ENCODE measurements at regions not wholly inside any gene's neighbourhood (a gene's known extent, or its start where the extent isn't known, plus 50 kb on each side); places are given as distances from the start of the nearest gene placed in this dataset.
"Not testable (repeated sequence)": the region's sequence is repeated elsewhere in the genome, so short reads cannot be mapped to it uniquely, and the experiment has no call there.

DNA sequence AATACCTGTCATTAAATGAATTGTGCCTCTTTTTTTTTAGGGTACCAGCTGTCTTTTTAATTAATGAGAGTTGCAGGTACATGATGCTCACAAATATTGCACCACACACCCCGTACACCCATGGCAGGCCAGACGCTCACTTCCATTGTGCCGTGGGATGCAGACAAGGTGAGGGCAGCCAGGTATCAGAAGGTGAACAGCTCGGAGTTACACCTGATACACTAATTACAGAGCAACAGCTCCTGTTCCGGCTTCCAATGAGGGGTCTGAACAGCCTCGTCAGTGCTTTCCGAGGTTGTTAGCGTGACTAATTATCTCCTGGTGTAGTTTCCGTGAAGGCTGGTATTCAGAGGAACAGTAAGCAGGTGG lies 442.8 kb downstream of the ZNF516 start:
- no peak for DNase-seq (ENCODE audit: extremely low read depth in 1 of 2, low read depth in 1 of 2)

DNA sequence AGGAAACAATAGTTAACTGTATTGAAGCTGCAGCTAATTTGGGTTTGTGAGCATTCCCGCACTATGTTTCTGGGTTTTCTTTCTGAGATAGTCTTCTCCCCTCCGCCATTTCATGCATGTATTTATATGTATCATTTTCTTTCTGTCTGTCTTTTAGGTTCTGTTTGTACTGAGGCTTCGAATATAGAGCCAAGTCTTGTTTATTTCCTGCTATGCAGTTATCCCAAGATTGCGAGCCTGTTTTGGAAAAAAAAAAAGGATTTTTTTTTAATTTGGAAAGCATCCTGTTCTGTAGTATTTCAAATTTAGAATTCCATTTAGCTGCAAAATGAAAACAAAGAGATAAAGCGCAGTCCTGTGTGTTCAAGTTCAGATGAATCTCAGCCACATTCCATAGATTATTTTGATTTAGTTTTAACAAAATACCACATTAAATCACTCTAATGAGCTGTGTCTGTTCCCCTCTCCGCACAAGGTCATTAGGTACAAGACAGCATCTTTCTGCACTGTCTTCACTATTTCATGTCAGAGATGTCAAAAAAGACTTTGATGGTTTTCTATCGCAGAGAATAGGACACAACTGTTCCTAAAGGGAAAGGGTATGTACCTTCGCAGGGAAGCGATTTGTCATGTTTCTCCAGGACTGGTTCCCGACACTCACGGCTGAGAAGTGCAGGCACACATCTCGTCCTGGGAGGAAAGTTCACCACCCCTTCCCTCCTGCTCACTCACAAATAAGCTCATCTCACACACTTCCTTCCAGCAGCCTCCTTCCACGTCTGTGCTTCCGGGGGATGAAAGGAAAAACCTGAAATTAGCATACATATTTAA lies 443.4 kb downstream of the ZNF516 start:
- DNase-seq (ENCODE audit: extremely low read depth in 1 of 2, low read depth in 1 of 2): no peak

DNA sequence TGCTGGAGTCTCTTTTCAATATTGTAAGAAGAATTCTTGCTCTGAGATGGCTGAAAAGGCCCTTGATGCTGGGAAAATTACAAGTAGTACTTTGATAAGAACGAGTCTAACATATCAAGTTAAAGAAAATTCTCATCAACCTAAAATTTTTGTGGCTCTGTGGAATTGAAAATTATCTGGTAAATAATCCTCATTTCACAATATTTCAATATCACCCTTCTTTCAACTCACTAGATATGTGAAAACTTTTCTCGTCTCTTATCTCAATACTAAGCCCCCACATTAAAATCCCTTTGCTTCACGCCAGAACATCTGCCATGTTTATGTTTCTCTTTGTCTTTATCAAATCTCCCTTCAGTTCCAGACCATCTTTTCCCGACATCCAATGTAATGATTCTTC lies 448.8 kb downstream of the ZNF516 start:
- DNase-seq (ENCODE audit: extremely low read depth in 1 of 2, low read depth in 1 of 2): no peak

DNA sequence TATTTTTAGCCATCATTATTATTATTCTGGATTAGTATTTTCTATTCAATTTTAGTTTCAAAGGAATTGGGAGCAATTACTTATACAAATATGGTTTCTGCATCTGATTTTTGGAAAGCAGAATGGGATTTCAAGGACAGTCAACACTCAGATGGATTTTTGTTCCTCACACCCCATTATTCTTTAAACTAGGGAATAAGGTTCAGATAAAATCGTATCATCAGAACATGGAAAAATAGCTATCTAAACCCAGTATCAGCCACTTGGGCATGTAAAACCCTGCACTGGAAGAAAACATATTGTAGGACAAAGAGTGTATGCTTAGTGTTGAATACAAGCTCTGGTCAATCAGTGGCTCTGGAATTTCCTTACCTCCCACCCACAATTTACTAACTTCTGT lies 452.5 kb downstream of the ZNF516 start:
- no peak for DNase-seq (ENCODE audit: extremely low read depth in 1 of 2, low read depth in 1 of 2)

DNA sequence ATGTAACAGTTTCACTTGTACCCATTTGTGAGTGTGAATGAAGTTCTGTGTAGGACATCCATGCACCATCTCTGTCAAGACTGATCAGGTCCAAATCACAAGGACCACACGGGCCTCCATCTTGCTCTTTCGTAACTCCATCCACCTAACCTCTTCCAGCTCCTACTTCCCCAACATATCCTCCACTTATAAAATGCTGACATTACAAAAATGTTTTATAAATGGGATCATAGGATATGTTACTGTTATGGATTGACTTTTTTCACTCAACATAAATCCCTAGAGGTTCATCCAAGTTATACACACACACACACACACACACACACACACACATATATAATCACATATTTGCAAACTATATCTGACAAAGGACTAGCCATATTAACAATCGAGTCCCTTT lies 476.8 kb downstream of the ZNF516 start:
- DNase-seq (ENCODE audit: extremely low read depth in 1 of 2, low read depth in 1 of 2): no peak

DNA sequence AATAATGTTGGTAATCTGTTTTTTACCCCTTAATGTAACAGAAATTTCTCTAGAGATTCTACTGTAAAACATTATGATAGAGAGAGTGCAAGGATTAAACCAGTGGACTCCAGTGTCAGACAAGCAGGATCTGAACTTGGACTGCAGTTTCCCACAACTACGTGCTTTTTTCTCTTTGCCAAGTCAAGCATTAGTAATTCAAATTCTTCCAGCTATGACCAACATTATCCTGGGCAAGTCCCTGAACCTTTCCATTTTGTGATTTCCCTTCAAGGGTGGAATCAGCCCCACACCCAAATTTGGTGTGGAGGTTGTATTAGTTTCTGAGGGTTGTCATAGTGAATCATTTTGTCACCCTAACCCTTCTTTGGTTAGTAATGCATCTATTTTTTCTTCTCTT lies 482.0 kb downstream of the ZNF516 start:
- DNase-seq (ENCODE audit: extremely low read depth in 1 of 2, low read depth in 1 of 2): no peak

DNA sequence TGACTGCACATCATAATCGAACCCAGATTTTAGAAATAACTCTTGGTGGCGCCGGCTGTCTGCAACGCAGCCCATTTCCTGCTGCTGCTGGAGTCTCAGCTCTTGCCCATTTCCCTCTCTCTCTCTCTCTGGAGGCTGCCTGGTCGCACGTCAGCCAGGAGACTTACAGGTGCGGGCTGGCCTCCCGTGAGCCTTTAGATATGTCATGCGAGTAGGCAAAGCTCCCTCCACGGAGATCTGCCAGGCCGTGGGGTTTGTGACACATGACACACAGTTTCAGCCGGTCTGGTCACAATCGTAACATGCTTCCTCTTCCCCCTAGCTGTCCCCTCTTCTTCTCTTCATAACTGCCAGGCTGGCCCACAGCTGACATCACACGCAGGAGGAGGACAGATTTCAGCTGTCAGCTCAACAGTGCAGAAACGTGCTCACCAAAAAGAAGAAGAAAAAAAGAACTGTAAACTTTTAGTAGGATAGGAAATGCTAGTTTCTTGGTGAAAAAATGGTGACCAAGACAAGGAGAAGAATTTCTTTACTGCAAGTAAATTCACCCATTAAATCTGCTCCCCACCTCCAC lies 489.3 kb downstream of the ZNF516 start:
- no peak for DNase-seq (ENCODE audit: extremely low read depth in 1 of 2, low read depth in 1 of 2)

DNA sequence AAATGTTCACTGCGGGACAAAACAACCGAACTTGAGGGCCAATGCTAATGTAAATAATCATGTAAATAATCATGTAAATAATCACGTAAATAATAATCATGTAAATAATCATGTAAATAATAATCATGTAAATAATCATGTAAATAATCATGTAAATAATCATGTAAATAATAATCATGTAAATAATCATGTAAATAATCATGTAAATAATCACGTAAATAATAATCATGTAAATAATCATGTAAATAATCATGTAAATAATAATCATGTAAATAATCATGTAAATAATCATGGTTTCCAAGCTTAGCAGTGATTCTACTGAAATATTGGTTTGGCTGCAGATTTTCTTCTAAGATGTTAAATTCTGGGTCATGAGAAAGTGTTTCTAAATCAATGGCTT lies 507.1 kb downstream of the ZNF516 start:
- DNase-seq (ENCODE audit: extremely low read depth in 1 of 2, low read depth in 1 of 2): not testable (repeated sequence)

DNA sequence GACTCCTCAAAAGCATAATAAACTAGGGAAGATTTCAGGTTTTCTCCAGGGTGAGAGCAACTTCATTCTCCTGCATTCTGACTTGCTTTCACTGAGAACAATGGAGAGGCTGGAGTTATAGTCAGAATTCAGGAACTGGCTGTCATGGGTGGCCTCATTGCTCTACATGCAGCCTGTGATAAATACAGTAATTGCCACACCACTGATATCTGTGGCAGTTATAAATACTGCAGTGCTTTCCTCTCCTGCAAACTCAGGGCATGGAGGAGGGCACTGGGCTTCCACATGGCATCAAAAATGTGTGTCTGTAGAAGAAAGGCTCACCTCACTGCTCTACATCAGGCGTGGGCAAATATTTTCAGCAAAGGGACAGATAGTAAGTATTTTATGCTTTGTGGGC lies 510.2 kb downstream of the ZNF516 start:
- DNase-seq (ENCODE audit: extremely low read depth in 1 of 2, low read depth in 1 of 2): no peak

DNA sequence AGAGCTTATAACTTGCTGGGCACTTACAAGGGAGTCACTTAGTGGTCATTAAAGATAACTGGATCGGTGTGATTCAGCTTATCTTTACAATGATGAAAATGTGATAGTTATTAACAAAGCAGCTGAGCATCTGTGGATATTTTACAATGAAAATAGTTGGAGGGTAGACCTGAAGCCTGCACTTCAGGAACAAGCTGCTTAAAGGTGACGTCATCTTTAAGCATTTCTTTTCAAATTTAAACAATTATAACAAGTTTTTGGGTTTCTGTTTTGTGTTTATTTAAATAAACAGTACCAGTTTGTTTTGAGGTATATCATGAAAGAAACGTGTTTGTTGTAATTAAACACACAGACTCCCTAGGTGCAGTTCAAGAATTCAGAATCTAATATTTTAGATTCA lies 513.9 kb downstream of the ZNF516 start:
- no peak for DNase-seq (ENCODE audit: extremely low read depth in 1 of 2, low read depth in 1 of 2)

DNA sequence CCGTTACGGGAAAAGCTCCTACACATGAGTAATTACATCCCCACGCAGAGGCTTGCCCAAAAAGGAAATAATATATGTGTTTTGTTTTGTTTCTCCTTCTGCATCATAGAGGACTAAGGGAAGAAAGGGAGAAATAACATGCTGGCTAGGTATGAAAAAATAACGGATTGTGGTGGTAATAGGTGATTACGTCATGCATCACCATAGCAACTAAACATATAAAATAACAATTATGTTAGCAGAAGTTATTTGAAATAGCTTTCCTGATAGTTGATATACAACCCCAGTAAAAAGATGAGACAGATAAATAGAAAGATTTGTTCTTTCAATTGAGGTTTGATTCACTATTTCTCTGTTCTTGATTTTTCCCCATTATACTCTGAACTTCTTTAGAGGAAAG lies 518.0 kb downstream of the ZNF516 start:
- no peak for DNase-seq (ENCODE audit: extremely low read depth in 1 of 2, low read depth in 1 of 2)

DNA sequence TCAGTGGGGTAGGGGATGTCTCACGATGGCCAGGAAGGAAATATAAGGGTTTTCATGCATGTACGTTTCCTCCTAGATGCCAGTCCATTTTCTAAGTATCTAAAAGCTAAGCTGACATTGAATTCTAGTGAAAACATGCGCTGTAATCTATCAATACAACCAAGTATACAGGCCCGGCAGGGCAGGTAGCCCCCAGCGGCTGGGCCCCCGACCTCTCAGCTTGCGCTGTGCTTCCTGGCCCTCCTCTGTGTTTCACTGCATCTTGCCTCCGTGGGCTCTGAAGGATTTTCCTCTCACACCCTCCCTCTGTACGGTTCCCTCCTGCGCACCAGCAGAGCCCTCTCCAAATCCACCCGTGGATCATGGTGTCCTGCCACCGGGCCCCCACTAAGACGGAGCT lies 524.8 kb downstream of the ZNF516 start:
- no peak for DNase-seq (ENCODE audit: extremely low read depth in 1 of 2, low read depth in 1 of 2)

DNA sequence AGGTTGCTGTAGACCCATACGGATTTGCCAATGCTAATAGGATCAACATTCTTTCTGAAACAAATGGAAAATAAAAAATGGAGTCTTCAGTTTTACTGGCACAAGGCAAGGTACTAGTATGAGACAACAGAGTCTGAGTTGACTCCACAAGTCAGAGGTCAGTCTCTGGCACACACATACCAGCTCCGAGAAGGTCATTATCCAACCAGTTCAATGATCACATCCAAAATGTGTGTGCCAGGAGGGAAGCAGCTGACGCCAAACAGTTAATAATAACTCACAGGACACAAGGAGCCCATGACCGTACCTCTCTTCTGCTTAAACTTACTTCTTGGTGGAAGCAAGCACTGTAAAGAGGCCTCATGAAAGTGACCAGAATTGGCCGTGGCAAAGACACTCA lies 528.6 kb downstream of the ZNF516 start:
- no peak for DNase-seq (ENCODE audit: extremely low read depth in 1 of 2, low read depth in 1 of 2)

DNA sequence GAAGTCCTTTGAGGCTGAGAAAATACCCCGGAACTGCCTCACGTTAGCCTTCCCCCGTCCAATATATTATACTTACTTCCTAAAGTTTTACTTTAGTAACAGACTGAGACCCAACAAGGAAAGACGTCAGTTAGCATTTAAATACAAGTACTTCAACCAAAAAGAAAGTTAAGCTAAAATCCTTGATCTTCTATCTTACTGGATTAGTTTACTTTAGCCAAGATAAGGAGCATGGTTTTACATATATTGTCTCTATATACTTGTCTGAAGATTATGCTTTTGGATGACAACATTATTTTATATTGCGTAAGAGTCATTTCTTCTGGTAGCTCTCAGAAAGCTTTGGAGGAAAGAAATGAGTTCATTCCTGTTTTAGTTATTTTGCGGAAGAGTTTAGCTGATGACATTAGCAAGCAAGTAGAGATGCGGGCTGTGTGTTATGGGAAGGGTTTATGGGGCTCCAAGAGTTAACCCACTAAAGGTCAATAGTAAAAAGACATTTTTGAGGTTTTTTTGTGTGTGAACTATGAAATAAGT lies 532.9 kb downstream of the ZNF516 start:
- DNase-seq (ENCODE audit: extremely low read depth in 1 of 2, low read depth in 1 of 2): no peak

DNA sequence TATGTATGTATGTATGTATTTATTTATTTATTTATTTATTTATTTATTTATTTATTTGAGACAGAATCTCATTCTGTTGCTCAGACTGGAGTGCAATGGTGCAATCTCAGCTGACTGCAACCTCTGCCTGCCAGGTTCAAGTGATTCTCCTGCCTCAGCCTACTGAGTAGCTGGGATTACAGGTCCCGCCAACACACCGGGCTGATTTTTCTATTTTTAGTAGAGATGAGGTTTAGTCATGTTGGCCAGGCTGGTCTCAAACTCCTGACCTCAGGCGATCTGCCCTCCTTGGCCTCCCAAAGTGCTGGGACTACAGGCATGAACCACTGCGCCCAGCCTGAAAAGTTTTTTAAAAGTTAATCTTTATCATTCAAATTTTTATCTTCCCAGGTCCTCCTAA lies 532.9 kb upstream of the SMIM21 start:
- DNase-seq (ENCODE audit: extremely low read depth in 1 of 2, low read depth in 1 of 2): not testable (repeated sequence)

DNA sequence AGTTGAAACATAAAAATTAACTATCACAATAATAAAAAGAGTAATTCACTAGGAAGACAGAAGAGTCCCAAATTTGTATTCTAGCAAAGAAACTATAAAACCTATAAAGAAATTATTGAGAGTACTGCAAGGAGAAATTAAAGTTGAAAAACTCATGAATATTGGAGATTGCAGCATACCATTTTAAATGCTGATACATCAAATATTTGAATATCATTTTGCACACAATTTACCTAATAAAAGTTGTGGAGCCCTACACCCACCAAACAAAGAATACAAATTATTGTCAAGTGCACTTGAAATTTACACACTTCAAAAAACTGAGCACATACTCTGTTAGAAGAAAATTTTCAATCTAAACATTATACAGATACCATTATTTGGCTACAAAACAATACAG lies 531.6 kb upstream of the SMIM21 start:
- DNase-seq (ENCODE audit: extremely low read depth in 1 of 2, low read depth in 1 of 2): no peak

DNA sequence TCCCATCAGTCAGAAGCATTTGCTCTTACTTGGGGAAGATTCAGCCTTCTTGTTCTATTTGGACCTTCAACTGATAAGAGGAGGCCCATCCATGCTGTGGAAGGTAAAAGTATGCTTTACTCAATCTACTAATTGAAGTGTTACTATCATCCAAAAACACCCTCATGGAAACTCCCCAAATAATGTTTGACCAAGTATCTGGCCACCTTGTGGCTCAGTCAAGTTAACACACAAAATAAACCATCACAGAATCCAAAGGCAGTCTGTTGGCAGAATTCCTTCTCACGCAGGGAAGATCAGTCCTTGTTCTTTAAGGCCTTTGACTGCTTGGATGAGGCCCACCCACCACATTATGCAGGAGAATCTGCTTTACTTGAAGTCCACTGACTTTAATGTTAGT lies 531.2 kb upstream of the SMIM21 start:
- DNase-seq (ENCODE audit: extremely low read depth in 1 of 2, low read depth in 1 of 2): no peak

DNA sequence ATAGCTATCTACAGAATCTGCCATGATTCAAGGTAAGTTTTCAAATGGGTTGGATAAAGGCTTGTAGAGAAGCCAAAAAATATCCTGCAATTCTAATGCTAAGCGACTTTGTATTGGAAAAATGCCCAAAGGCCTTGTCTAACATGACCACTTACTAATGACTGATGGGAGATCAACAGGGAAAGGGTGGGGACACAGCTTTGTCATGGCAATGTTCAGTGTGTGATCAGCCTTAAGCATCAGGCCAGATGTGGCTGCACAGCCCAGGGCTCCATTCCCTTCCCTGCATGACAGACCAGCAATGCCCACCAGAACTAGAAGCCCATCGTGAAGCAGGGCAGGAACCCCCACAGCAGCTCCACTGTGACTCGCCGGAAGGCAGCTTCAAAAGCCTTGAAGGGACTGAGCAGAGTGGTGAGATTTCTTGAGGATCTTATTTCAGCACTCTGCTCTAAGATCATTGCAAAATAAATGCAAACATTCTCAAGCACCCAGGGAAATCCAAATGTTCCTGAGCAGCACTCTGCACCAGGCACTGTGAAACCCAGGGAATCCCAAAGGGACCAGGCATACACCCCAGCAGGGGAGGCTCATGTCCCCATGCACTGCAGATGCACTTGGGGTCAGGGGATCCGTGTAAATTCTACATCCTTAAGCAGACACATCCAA lies 517.9 kb upstream of the SMIM21 start:
- DNase-seq (ENCODE audit: extremely low read depth in 1 of 2, low read depth in 1 of 2): no peak

DNA sequence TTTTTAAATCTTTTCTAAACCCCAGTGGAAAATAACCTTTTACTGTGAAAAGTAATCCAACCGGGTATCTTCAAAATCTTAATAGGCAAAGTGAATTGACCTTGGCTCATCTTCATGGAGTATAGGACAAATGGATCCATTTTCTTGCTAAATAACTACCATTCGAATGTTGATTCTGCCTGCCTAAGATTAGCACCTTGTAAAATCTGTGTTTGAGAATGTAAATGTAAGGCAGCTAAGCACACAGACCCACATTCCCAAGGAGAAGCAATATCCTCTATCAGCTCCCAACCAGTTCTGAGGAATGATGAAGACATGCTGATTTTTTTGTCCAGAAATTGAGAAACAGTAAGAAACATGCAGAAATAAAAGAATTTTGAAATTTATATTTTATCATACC lies 509.8 kb upstream of the SMIM21 start:
- no peak for DNase-seq (ENCODE audit: extremely low read depth in 1 of 2, low read depth in 1 of 2)

DNA sequence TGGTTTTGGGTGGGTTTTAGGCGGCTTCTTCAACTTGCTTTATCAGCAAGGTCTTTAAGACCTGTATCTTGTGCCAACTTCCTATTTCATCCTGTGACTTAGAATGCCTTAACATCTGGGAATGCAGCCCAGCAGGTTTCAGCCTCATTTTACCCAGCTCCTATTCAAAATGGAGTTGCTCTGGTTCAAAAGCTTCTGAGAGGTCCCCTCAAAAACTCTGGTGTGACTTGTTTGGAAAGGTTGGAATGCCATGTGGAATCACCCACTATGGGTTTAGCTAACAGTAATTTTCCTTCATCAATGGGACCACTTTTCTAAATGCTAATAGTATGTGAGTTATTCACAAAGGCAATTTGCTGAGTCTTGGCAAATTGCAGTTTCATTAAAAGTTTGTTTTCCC lies 509.4 kb upstream of the SMIM21 start:
- DNase-seq (ENCODE audit: extremely low read depth in 1 of 2, low read depth in 1 of 2): no peak

DNA sequence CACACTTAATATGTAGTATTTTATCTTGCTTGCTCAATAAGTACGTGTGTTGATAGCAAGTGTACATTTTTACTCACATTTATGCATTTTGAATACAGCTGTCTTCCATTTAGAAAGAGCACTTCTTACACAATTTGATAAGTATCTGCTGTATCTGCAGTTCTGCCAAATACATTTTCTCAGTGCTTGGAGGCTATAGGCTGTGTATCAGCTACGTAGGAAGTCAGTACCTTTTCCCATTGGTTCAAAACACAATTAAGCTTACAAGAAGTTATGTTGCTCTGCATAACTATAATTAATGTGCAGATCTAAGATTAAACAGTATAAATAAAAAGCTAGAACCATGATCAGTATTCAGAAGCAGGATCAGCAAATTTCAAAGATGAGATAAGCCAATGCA lies 503.6 kb upstream of the SMIM21 start:
- no peak for DNase-seq (ENCODE audit: extremely low read depth in 1 of 2, low read depth in 1 of 2)

DNA sequence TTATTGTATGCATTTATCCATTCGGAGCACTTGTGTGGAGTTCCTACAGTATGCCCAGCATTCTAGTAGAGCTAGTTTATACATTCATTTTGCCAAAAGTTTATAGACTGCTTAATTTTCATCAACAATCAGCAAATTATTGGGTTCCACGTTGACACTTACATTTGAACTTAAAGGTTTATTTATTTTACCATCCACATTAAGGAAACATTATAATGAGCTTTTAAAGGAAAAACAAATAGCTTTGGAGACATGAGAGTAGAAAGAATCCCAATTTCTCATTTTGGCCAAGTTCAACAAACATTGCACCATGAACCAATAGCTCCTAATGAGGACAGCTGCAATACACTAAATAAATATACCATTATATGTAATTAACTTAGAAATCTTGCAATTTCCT lies 501.2 kb upstream of the SMIM21 start:
- no peak for DNase-seq (ENCODE audit: extremely low read depth in 1 of 2, low read depth in 1 of 2)

Measured in stimulated activated CD8-positive, alpha-beta memory T cell treated with anti-CD3 and anti-CD28 coated beads, Interleukin-7, amount 100 ng/mL, for 48 hours (primary cell).